H1 (cell line): ENCODE measurements at regions not wholly inside any gene's neighbourhood (a gene's known extent, or its start where the extent isn't known, plus 50 kb on each side); places are given as distances from the start of the nearest gene placed in this dataset.

Experiments
- BCL11A ChIP-seq, 2 experiments: IDR thresholded peaks; one replicate each; pipeline ENCODE4 v1.6.1; 2011; ENCODE audit warnings: low read depth in 2 of 2, low read length in 2 of 2, mild to moderate bottlenecking in 2 of 2
- MAFK ChIP-seq: IDR thresholded peaks from 2 replicates; pipeline ENCODE4 v1.6.1; 2012; ENCODE audit warnings: low read depth, mild to moderate bottlenecking, improper control_type of control experiment, low read length

DNA sequence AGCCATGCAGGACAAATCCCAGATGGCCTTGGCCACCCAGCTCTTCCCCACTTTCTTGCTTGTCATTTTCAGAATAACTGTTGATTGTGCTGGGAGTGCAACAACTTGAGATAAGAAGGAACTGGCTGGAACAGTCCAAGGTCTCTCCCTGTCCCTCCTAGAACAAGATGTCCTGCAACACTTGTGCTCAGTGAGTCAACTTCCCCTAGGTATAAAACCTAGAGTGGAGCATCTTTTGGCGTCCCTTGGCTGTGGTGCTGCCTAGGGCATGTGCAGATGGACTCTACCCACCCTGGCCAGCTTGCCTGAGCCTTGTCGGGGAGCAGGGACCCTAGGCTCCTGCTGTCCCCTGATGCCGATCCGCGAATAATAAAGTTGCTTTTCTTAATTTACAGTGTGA, 50.7 kb upstream of the SLC22A11 start (continued):
- TF ChIP-seq BCL11A (IDR thresholded peaks at IDR 0.05; ENCODE audit: low read depth in 2 of 2, low read length in 2 of 2) (no peak), MAFK (no peak)
